GM13977 (cell line): ENCODE measurements at regions not wholly inside any gene's neighbourhood (a gene's known extent, or its start where the extent isn't known, plus 50 kb on each side); places are given as distances from the start of the nearest gene placed in this dataset.
"Not testable (repeated sequence)": the region's sequence is repeated elsewhere in the genome, so short reads cannot be mapped to it uniquely, and the experiment has no call there.

ENCODE experiments used
- DNase-seq: peaks from one replicate; pipeline ENCODE4 v3.0.0; 2012; ENCODE audit warnings: low spot score
- CTCF ChIP-seq: IDR thresholded peaks from 2 replicates; pipeline ENCODE4 v1.5.1; 2012; ENCODE audit warnings: mild to moderate bottlenecking, control low read depth; ENCODE audit not compliant: insufficient read depth; ENCODE audit errors: extremely low read depth, missing control alignments
- in situ Hi-C: fragments of 300-500 bp; cut with MboI; formaldehyde crosslinking; loops from one replicate; pipeline ENCODE4 v1.12.0; 2022; ENCODE audit warnings: low sequenced_read_pairs, low pct_unique_long_range_greater_than_20kb, mixed read lengths, inconsistent platforms; ENCODE audit not compliant: unreplicated experiment

- in situ Hi-C loops, DNase-seq: not testable (repeated sequence)
Measured at GRCh38 chr7:1620176-1620575, 49.9 kb upstream of the ELFN1 start.

- in situ Hi-C loops, result no loop called here
- TF ChIP-seq CTCF, result no peak
- DNase-seq, result peak; percentile 80
Measured at GRCh38 chr7:1619152-1620079, 49.6 kb upstream of the PSMG3 start.
